ENCODE measurements at regions not wholly inside any gene's neighbourhood (a gene's known extent, or its start where the extent isn't known, plus 50 kb on each side); places are given as distances from the start of the nearest gene placed in this dataset.

DNA sequence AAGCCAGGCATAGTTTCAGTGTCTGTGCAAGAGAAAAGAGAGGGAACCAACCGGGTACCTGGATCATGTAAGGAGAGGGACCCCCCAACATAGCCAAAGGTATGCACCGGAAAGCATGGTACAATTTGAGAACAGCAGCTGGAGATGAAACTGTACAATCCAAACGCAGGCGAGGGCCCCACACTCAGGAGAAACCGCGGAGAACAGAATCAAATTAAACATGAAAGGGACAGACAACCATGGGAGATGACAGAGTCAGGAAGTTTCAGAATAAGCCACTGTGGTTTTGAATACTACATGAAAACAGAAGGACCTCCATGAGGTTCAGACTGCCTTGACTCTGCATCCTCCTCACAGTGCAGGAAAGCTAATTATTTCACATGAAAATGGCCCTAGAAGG lies 62.9 kb upstream of the SPATA13 start:
- DNase-seq (ENCODE audit: low read depth): no peak

DNA sequence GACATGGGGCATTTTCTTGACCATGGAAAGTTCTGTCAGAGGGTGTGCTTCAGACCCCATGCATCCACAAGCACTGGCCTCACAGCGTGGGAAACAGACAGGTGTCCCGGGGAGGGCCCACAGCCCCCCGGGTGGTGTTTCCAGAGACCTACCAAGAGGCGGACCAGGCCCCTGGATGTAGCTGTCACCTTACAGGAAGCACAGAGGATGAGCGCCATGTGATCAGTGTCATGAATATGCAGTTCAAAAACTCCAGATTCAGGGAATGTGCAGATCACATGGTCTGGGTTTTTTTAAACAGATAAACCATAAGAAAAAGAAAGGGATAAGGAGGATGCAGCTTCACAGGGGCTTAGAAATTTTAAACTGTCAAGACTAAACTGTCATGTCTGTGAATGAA lies 61.0 kb upstream of the SPATA13 start:
- DNase-seq (ENCODE audit: low read depth): no peak
- no peak overlapping the region for H3K4me3 ChIP-seq (ENCODE audit: control insufficient read depth, low read depth, low read length)
- TF ChIP-seq, protein P1, sequence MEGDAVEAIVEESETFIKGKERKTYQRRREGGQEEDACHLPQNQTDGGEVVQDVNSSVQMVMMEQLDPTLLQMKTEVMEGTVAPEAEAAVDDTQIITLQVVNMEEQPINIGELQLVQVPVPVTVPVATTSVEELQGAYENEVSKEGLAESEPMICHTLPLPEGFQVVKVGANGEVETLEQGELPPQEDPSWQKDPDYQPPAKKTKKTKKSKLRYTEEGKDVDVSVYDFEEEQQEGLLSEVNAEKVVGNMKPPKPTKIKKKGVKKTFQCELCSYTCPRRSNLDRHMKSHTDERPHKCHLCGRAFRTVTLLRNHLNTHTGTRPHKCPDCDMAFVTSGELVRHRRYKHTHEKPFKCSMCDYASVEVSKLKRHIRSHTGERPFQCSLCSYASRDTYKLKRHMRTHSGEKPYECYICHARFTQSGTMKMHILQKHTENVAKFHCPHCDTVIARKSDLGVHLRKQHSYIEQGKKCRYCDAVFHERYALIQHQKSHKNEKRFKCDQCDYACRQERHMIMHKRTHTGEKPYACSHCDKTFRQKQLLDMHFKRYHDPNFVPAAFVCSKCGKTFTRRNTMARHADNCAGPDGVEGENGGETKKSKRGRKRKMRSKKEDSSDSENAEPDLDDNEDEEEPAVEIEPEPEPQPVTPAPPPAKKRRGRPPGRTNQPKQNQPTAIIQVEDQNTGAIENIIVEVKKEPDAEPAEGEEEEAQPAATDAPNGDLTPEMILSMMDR (IDR thresholded peaks at IDR 0.05; ENCODE audit: control insufficient read depth, insufficient read depth, low read depth, low read length, missing control alignments): no peak

More for the DNA sequence above, 62.9 kb upstream of the SPATA13 start:
- H3K4me3 ChIP-seq (ENCODE audit: control insufficient read depth, low read depth, low read length): no peak overlapping the region
- TF ChIP-seq, protein P1 (IDR thresholded peaks at IDR 0.05; ENCODE audit: control insufficient read depth, insufficient read depth, low read depth, low read length, missing control alignments): no peak

DNA sequence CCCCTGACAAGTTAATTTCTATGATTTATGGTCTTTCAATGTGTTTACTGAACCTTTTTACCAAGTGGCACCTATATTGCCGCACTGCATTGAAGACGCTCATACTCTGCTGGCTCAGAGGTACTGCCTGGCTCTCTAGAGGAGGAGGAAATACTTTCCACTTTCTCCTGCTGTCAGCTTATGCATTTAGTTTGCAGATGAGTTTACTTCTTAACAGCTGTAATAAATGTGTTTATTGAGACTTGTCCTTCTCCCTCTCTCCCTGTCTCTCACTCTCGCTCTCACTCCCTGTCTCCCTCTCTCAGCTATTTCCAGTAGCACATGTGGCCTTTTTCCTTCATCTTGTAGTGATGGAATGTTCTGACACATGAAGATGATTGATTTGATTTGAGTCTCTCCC lies 60.3 kb upstream of the SPATA13 start:
- TF ChIP-seq, protein P1 (IDR thresholded peaks at IDR 0.05; ENCODE audit: control insufficient read depth, insufficient read depth, low read depth, low read length, missing control alignments): no peak
- no peak for DNase-seq (ENCODE audit: low read depth)
- no peak overlapping the region for H3K4me3 ChIP-seq (ENCODE audit: control insufficient read depth, low read depth, low read length)

DNA sequence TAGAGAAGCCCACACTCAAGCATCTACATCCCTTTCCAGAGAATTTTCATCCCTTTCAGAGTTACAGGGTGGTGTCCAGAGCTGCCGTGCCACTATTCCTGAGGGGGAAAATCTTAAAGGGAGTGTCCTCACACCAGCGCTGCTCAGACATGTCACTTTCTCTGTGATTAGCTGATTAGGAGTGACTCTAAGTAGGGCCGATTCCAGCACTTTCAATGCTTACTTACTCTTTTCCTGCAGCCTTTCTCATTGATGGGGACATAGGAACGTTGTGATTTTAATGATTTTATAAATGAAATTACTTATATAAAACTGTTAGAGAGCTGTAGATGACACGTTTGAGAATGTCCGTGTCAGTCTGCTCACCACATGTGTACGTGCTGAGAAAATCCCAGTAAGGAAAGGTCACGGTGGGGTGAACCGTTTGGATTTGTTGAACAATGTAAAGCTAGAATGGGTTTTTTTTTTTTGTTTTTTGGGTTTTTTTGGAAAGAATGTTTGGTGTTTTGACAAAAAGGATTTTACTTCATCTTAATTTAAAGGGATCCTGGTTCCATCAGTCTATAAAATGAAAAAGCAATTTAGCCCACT lies 56.6 kb upstream of the SPATA13 start:
- DNase-seq (ENCODE audit: low read depth): no peak
- TF ChIP-seq, protein P1 (IDR thresholded peaks at IDR 0.05; ENCODE audit: control insufficient read depth, insufficient read depth, low read depth, low read length, missing control alignments): no peak
- H3K4me3 ChIP-seq (ENCODE audit: control insufficient read depth, low read depth, low read length): no peak overlapping the region

DNA sequence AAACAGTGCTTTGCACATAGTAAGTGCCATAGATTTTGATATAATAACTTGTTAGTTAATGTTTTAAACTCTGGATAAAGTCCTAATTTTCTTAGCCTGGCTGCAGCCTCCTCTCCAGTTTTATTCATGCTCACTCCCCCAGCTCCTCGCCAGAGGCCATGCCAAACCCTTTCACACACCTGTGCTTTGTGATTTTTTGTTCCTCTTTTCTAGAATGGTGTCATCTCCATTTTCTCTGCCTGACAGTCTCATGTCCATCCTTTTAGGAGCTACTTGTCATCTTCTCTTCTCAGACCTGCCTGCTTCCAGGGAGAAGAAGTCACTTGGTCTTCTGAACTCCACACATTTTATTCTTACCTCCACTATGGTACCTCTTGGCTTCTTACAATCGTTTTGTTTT lies 55.8 kb upstream of the SPATA13 start:
- no peak overlapping the region for H3K4me3 ChIP-seq (ENCODE audit: control insufficient read depth, low read depth, low read length)
- TF ChIP-seq, protein P1 (IDR thresholded peaks at IDR 0.05; ENCODE audit: control insufficient read depth, insufficient read depth, low read depth, low read length, missing control alignments): no peak
- no peak for DNase-seq (ENCODE audit: low read depth)

DNA sequence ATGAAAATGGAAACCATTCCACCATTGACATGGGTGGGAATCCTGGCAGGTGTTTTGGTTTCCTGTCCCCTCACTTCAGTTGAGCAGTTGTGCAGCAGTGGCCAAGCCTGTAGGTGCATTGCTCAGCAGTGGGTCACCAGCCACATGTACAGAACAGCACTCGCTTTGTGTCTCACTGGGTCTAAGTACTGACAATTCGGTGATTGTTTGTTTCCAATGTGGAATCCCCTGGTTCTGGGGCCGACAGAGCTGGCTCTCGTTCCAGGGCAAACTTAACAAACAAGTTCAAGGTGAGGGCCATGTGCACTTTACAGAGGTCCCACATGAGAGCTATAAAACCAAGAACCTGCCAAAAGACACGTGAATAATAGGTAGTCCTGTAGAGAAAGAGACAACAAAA lies 54.1 kb upstream of the SPATA13 start:
- H3K4me3 ChIP-seq (ENCODE audit: control insufficient read depth, low read depth, low read length): no peak overlapping the region
- DNase-seq (ENCODE audit: low read depth): no peak
- TF ChIP-seq, protein P1 (IDR thresholded peaks at IDR 0.05; ENCODE audit: control insufficient read depth, insufficient read depth, low read depth, low read length, missing control alignments): no peak

Data from AG09309 (cell line).